ENCODE measurements at regions not wholly inside any gene's neighbourhood (a gene's known extent, or its start where the extent isn't known, plus 50 kb on each side); places are given as distances from the start of the nearest gene placed in this dataset.

- DNase-seq (ENCODE audit: low read depth in 1 of 2, low spot score in 1 of 2): no peak
- no peak for TF ChIP-seq CTCF (IDR thresholded peaks at IDR 0.05; ENCODE audit: low read depth, low read length)
- Histone ChIP-seq H3K27ac (no peak overlapping the region), H3K9me3 (ENCODE audit: low read depth) (no peaks in the 10 kb centered on the region), H3K36me3 (no peaks in the 10 kb centered on the region), H3K4me1 (ENCODE audit: low read depth) (peaks cover 12% of the 10 kb centered on the region), H3K4me3 (no peak overlapping the region), H3K27me3 (no peaks in the 10 kb centered on the region)
Observed at GRCh38 chr5:163941079-163941478, 435.7 kb downstream of the MAT2B start.

GRCh38 chr5:163943546-163943945 lies 438.1 kb downstream of the MAT2B start:
- Histone ChIP-seq H3K4me1 (ENCODE audit: low read depth) (peaks cover 12% of the 10 kb centered on the region), H3K36me3 (no peaks in the 10 kb centered on the region), H3K27ac (no peak overlapping the region), H3K9me3 (ENCODE audit: low read depth) (no peaks in the 10 kb centered on the region), H3K4me3 (no peak overlapping the region), H3K27me3 (no peaks in the 10 kb centered on the region)
- no peak for TF ChIP-seq CTCF (IDR thresholded peaks at IDR 0.05; ENCODE audit: low read depth, low read length)
- no peak for DNase-seq (ENCODE audit: low read depth in 1 of 2, low spot score in 1 of 2)

GRCh38 chr5:163944738-163945137 lies 439.3 kb downstream of the MAT2B start:
- Histone ChIP-seq H3K9me3 (ENCODE audit: low read depth) (no peaks in the 10 kb centered on the region), H3K36me3 (no peaks in the 10 kb centered on the region), H3K4me3 (no peak overlapping the region), H3K27ac (no peak overlapping the region), H3K4me1 (ENCODE audit: low read depth) (peaks cover 12% of the 10 kb centered on the region), H3K27me3 (no peaks in the 10 kb centered on the region)
- no peak for TF ChIP-seq CTCF (IDR thresholded peaks at IDR 0.05; ENCODE audit: low read depth, low read length)
- DNase-seq (ENCODE audit: low read depth in 1 of 2, low spot score in 1 of 2): no peak

GRCh38 chr5:163947848-163948666 lies 442.6 kb downstream of the MAT2B start:
- Histone ChIP-seq H3K4me1 (ENCODE audit: low read depth) (no peaks in the 10 kb centered on the region), H3K27me3 (no peaks in the 10 kb centered on the region), H3K9me3 (ENCODE audit: low read depth) (no peaks in the 10 kb centered on the region), H3K4me3 (no peak overlapping the region), H3K27ac (no peak overlapping the region), H3K36me3 (no peaks in the 10 kb centered on the region)
- no peak for DNase-seq (ENCODE audit: low read depth in 1 of 2, low spot score in 1 of 2)
- TF ChIP-seq CTCF (IDR thresholded peaks at IDR 0.05; ENCODE audit: low read depth, low read length): no peak

GRCh38 chr5:163950248-163950647 lies 444.8 kb downstream of the MAT2B start:
- no peak overlapping the region for H3K4me3 ChIP-seq
- no peak for DNase-seq (ENCODE audit: low read depth in 1 of 2, low spot score in 1 of 2)
- H3K27ac ChIP-seq: no peak overlapping the region
- no peaks in the 10 kb centered on the region for H3K9me3 ChIP-seq (ENCODE audit: low read depth)
- no peaks in the 10 kb centered on the region for H3K36me3 ChIP-seq
- no peak for TF ChIP-seq CTCF (IDR thresholded peaks at IDR 0.05; ENCODE audit: low read depth, low read length)
- H3K27me3 ChIP-seq: no peaks in the 10 kb centered on the region
- H3K4me1 ChIP-seq (ENCODE audit: low read depth): no peaks in the 10 kb centered on the region

Data from cardiac muscle cell (in vitro differentiated cells and primary cell).